Erythroblast (primary cell): ENCODE measurements at regions not wholly inside any gene's neighbourhood (a gene's known extent, or its start where the extent isn't known, plus 50 kb on each side); places are given as distances from the start of the nearest gene placed in this dataset.

ENCODE experiments used
- GATA1 ChIP-seq: IDR thresholded peaks from 2 replicates; pipeline ENCODE4 v1.6.1; 2011; ENCODE audit warnings: low read depth, mild to moderate bottlenecking, control low read depth, low read length, moderate library complexity
- POLR2A ChIP-seq: IDR thresholded peaks from 2 replicates; pipeline ENCODE4 v1.6.1; 2011; ENCODE audit warnings: mild to moderate bottlenecking, low read length

GRCh38 chr2:64803776-64804175 is 150.1 kb upstream of the SERTAD2 start:
- TF ChIP-seq POLR2A (no peak), GATA1 (no peak)
